Glomerular visceral epithelial cell (primary cell): ENCODE measurements at regions not wholly inside any gene's neighbourhood (a gene's known extent, or its start where the extent isn't known, plus 50 kb on each side); places are given as distances from the start of the nearest gene placed in this dataset.

Experiments used
- DNase-seq: peaks from one replicate; pipeline ENCODE4 v3.0.0-alpha.2; 2016; ENCODE audit errors: extremely low spot score

DNA sequence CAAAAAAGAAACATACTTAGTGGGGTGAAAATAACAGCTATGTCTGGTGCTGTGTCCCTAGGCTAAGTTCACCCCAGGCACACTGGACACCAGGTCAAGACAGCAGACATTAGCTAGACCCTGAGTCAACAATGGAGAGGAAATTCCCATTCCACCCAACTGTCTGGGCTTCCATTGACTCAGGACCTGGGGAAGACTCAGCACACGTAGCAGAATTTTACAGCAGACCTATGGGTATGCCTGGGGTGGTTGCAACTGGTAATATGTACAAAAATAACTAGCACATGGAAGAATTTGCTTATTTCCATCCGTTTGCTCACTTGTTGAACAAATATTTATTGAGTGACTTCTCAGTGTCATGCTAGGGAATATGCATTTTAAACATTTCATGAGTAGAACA, 117.0 kb downstream of the GAS1 start:
- DNase-seq = no peak

DNA sequence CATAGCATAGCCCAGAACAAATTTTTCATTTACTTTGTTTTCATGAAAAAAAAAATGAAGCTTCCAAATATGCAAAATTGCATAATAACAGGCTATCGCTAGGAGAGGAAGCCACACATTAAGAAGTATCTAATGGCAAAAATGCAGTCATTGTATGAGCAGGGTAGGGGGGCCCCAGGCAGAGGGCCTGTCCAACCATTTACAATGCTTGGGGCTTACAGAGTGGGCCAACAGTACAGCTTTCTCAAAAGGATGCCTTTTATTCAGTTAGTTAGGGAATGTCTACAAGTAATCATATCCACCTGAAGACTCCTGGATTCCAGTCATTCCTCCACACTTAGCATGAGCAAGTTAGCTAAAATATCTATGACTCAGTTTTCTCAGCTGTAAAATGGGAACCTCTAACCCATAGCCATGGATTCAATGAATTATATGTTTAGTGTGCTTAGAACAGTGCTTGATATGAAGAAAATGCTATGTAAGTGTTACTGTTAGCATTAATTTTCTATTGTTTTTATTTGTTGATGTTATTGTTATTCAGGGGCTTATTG, 117.7 kb downstream of the GAS1 start:
- DNase-seq = no peak

DNA sequence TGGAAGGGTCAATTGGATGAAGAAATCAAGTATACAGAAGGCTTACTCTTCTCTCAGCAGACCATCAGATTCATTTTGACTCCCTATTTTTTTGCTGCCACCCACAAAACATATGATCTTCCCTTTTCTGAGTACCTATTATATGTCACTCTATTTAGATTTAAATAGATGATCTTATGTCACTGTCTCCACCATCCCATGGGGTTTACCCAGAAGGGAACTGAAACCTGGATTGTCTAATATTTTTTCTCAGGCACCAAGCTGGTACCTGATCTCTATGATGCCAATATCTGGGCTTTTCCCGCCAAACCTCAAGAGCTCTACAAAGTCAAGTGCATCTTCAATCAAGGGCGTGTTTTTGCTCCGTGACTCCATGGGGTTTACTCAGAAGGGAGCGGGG, 118.7 kb downstream of the GAS1 start:
- DNase-seq = no peak

DNA sequence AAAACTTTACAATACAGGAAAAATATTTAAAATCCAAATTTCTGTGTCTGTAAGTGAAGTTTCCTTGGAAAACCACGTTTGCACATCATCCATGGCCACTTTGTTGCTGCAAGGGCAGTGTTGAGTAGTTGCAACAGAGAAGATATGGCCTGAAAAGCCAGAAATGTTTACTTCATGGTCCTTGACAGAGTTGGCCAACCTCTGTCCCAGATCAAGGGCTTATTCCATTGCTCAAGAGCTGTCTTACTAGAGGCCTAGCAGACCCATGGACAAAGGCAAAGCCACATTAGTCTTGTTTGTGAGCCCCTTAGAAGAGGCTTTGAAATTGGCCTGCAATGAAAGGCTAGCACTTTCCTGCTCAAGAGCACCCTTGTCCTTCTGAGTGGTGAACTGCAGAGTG, 119.4 kb downstream of the GAS1 start:
- DNase-seq = no peak

DNA sequence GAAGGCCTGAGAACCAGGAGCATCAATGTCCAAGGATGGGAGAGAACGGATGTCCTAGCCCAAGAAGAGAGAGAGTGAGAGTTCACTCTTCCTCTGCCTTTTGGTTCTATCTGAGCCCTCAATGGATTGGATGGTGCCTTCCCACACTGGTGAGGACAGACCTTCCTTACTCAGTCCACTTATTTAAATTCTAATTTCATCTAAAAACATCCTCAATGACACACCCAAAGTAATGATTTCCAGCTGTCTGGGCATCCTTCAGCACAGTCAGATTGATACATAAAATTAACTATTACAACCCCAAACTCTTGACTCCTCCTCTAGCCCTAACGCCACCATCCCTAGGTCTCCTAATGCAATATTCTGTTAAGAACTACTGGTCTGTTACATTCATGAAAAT, 122.0 kb downstream of the GAS1 start:
- no peak for DNase-seq

DNA sequence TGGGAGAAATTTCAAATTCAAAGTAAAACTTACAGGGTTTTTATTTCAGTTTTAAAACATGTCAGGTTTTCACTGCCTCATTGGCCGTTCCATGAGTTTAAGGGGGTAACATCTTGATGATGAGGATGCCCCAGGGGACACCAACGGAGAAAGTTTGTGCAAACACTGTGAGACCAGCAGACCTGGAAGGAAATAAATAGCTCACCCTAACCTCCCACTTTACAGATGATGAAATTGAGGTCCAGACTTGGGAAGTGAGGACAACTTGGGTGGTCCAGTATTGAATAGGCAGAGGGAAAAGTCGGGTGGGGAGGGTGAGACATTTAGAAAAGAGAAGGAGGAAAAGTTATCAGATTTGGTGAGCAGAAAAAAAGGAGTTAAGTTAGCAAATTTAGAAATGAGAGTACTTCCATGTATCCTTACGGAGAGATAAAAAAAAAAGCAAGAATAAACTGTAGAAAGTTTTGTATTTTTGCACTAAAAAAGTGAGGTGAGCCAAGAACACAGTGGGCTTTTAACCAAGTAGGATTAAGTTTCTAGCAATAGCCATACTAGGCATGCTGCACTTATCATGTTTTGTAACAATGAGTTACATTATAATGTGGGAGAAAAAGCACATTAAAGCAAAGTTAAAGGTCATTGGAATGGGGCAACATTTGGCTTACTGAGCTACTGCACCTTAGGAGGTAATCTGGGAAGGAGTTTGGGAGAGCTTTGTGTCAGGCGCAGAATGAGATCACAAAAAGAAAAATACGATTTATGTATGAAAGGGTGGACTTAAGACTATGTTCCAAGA, 125.1 kb downstream of the GAS1 start:
- DNase-seq = no peak

DNA sequence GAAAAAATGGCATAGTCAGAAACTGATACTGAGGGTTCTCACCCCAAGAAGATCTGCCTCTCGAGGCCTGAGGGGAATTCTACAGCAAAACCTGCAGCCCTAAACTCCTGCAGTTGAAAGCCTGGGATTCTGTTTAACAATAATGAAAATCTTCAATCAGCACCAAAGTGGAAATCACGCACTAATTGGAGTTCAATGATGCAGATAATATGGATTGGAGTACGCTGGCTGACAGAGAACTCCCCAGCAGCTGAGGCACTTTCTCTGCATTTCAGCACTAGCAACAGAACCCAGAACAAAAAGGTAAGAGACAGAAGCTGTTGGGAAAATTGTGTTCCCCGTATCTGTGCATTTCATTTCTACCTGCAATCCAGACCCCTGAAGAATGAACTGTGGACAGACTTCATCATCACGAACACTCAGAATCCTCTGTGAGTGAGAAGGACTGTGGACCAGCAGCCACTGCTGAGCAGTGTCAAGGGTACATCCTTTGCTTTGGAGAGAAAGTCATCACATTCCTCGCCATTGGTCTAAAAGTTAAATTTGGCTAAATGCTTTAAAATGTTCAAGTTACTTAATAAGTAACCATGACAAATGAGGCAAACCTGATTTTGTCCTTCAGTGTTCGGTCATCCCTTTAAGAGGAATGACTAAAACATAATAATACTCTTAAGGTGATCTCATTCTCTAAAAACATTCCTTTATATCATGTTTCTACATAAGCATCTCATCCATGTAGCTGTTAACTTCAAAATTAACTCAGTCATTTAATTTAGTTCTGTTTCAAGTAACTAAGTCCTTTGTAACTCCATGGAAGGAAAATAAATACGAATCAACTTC, 126.1 kb downstream of the GAS1 start:
- DNase-seq = peak; percentile 8

DNA sequence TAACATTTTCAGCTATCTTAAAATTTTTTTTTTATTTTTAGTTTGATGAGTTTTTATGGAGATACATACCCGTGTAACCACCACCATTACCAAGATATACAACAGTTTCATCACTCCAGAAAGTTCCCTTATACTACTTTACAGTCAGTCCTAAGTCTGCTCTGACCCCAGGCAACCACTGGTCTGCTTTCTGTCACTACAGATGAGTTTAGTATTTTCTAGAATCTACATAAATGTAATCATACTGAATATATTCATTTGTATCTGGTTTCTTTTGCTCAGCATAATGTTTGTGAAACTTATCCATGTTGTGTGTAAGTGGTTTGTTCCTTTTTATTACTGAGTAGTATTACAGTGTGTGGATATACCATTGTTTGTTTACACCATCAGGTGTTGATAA, 127.8 kb downstream of the GAS1 start:
- DNase-seq = no peak

DNA sequence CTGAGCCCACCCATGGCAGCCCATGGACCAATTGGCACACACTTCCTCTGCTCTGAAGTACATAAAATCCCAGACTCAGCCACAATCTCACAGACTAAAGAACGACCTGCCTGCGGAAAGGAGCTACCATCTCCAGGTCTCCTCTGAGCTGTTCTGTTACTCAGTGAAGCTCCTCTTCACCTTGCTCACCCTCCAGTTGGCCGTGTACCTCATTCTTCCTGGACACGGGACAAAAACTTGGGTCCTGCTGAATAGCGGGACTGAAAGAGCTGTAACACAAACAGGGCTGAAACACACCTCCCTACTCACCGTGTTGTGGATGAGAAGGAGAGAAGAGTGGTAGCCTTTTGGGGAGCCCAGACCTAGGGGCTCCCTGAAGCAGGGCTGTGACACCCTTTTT, 128.7 kb downstream of the GAS1 start:
- DNase-seq = no peak

DNA sequence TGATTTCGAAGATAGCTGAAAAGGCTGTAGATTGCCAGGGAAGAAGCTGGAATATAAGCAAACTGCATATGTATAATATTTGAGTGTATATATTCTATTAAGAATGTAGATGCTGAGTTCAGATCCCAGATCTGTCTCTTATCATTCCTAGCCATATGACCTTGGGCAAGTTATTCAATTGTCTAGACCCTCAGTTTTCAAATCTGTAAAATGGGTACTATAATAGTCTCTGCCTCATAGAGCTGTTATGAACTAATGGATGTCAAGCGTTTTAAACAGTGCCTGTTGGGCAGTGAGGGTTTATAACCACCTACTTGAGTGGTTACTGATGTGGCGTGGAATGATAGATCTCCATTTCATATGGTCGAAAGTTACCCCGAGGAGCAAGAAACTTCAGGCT, 130.4 kb downstream of the GAS1 start:
- DNase-seq = no peak

DNA sequence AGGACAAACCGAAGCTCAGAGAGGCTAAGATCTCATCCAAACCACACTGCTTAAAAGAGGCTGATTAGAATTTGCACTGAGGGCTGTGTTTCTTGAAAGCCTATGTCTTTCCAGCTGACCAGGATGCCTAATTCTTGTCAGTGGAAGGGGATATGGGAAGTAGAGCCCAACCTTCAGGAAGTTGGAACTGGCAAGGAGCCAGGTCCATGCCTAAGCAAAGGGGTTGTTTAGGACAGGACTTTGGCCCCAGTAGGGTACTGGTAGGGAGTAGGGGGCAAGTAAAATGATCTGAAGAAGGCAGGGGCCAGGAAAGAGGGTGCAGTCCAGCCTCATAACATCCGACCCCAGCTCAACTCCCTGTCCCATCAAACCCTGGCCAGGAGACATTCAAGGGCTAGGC, 130.9 kb downstream of the GAS1 start:
- no peak for DNase-seq

DNA sequence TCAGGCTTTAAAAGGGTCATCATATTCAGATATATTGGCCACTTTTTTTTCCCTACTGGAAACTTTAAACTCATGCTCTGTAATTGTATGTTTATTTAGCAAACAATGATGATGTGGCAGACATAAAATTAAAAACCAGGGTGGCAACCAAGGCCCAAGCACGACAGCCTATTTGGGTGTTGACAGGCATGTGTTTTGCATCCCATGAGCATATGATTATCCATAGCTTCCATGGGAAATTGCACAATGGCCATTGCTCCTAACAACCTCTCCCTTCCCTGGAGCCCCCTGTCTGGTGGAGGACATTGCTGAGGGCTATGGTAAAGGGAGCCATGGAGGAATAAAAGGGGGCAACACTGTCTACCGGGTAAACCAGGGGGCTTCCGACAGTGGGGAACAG, 134.7 kb downstream of the GAS1 start:
- no peak for DNase-seq

DNA sequence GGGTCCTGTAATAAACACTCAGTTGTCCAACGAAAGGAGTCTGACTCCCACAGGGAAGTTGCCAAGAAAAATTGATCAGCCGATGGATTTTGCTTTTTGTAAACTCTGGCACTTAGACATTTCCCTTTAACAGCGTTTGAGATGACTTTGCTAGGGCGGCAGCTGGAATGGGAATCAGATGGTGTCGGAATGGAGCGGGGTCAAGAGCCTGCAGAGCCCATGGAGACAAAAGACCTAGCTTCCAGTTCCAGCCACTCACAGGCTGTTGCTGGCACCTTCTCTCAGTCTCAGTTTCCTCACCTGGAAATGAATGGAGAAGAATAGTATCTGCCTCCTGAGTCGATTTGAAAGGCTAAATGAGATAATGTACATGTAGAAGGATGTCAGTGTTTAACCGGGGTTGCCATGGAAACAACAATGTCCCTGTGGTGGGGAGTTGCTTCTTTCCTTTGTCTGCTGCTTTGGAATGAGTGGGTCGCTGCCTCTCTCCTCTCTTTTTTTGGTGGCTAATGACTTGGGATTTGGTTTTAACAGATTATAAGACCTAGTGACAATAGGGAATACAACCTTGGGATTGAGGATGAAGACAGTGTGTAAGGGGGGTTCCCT, 137.4 kb downstream of the GAS1 start:
- no peak for DNase-seq

DNA sequence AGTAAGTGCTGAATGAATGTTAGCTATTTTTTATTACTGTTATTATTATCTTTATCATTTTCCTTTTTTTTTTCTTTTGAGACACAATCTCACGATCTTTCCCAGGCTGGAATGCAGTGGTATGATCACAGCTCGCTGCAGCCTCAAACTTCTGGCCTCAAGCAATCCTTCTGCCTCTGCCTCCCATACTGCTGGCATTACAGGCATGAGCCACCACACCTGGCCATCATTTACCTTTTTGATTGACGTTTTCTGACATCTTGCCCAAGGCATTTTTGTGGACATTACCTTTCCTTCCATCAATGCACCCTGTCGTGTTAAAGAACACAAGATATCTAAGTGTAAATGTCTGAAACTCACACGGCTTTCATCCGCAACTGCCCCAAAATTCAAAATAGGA, 138.2 kb downstream of the GAS1 start:
- no peak for DNase-seq

DNA sequence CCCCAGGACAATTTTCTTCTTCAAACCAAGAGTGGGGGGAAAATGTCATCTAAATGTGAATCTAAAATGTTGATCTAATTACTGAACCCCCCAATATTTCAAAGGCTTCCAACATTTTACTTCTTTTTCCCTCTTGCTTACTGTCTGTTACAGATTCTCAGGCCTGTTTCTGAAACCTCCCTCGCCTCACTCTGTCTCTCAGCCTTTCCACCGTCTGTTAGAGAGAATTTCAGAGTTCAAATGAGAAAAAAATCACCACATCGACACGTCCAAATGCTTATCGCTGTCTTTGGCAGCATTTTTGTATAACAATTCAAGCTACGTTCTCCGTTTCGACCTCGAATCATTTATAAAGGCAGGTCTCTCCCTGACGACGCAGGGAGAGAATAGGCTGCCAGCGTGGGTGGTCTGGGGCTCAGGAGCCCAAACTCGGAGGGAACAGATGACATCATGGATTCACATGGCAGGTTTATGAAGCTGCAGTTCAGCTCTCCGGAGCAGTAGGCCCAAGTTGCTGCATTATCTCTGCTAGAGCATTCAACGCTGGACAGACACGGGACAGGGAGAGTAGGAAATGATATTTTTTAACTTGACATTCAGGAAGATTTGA, 139.8 kb downstream of the GAS1 start:
- no peak for DNase-seq

DNA sequence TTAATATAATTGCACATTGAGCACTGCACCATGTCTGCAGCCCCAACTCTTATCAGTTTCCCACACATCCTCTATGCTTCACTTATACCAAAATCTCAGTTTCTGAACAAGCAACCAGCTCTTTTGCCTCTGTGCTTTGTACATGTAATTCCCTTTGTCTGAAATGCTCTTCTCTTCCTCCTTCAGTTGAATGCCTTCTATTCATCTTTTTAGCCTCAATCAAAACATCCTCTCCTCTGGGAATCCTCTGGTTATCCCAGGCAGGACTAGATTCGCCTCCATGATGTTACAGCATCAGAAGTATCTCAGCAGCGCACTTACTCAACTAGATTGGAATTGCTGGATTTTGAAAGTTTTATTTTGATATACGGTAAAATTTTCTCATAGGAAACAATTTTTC, 143.3 kb downstream of the GAS1 start:
- DNase-seq = no peak

DNA sequence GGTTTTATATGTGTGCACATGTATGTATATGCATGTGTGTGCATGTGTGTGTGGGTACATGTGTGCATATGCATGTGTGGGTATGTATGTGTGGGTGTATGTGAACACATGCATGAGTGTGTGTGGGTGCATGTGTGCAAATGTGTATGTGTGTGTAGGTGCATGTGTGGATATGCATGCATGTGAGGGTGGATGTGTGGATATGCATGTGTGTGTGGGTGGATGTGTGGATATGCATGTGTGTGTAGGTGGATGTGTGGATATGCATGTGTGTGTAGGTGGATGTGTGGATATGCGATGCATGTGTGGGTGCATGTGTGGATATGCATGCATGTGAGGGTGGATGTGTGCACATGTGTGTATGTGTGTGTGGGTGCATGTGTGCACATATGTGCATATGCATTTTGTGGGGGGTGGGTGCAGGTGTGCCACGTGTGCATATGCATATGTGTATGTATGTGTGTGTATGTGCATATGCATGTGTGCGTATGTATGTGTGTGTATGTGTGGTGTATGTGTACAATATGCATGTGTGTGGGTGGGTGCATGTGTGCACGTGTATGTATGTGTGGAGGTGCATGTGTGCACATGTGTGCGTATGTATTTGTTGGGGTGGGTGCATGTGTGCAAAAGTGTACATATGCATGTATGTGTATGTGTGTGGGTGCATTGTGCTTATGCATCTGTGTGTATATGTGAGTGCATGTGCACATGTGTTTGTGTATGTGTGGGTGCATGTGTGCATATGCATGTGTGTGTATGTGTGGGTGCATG, 144.2 kb downstream of the GAS1 start:
- DNase-seq = no peak

DNA sequence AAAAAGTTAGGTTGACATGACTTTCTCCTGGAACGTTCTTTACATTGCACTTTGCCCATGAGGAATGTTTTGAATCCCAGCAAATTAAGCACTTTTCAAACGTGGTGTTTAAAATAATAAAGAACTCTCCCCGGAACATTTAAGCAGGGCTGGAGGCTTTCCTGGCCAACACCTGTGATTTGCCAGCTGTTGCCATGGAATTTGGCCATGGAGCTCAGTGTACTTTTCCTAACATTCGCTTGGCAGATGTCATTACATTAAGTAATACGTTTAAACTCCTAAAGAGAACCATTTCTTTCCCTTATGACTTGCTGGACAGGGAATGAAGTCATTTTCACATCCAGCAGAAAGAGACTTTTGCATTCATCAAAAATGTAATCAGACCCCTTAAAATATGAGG, 146.1 kb downstream of the GAS1 start:
- DNase-seq = no peak

DNA sequence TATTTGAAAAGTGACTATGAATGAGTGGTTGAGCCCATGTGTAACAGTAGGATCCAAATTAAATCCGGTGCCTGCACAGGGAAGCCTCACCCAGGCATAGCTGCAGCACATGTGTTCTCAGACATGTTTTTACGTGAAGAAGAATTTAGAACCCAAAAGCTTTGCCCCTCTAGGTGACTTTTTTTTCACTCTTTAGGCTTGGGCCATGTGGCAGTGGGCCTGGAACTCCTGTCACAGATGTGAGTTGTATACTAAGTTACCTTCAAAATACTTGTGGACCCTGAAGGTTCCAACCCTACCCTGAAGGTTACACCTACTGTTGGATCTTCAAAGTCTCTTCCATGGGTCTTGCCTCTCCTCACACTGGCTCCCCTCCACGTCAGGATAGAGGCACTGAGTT, 146.6 kb downstream of the GAS1 start:
- no peak for DNase-seq

DNA sequence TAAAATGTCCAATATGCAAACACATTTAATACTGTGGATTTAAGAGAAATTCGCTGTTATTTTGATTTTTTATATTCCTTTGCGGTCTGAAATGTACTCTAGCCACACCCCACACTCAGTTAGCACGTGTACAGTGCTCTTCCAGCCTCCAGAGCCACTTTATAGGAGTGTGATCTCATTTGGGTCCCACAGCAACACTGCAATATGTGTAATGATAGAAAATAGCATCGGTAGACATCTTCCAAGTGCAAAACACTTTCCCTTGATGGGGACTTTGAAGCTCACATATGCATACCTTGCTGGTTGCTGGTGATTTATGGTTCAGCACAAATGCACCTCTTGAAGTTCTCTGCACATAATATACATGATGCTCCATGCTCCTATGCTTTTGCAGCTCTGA, 148.3 kb downstream of the GAS1 start:
- DNase-seq = no peak

DNA sequence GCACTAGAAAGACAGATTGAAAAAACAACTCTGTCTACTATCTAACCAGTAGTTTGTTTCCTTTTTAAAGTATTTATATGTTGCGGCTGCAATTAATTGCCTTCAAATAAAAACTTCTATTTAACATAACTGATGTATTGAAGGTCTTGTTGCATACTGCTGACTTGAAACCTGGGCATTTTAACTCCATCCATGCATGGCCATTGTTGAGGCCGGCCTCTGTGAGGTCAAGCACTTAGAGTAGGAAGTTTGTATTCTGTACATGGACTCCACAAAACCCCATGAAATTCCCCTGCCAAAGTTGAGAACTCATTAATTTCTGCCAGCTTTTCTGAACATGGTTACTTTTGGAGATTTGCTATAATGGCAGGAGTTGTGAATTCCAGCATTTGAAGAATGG, 150.6 kb downstream of the GAS1 start:
- no peak for DNase-seq
